Duodenal mucosa (tissue), 2 donors: ENCODE measurements at regions not wholly inside any gene's neighbourhood (a gene's known extent, or its start where the extent isn't known, plus 50 kb on each side); places are given as distances from the start of the nearest gene placed in this dataset.

Source experiments
- H3K27ac ChIP-seq: one replicate; pipeline ENCODE4 v1.7.0; 2013; ENCODE audit warnings: low read depth, low read length
- H3K27me3 ChIP-seq, 2 donors: one replicate each; pipeline ENCODE4 v1.7.0; 2013; ENCODE audit warnings: low read length in 2 of 2, control low read depth in 1 of 2; ENCODE audit not compliant: insufficient read depth in 2 of 2, control insufficient read depth in 1 of 2
- H3K36me3 ChIP-seq, 2 donors: one replicate each; pipeline ENCODE4 v1.7.0; 2013; ENCODE audit warnings: low read length in 2 of 2, control low read depth in 1 of 2; ENCODE audit not compliant: insufficient read depth in 2 of 2, control insufficient read depth in 1 of 2
- H3K4me1 ChIP-seq, 2 donors: one replicate each; pipeline ENCODE4 v1.7.0; 2013; ENCODE audit warnings: low read length in 2 of 2, control low read depth in 1 of 2; ENCODE audit not compliant: insufficient read depth in 2 of 2, control insufficient read depth in 1 of 2
- H3K4me3 ChIP-seq, 2 donors: one replicate each; pipeline ENCODE4 v1.7.0; 2013; ENCODE audit warnings: low read length in 2 of 2, low read depth in 1 of 2
- H3K9ac ChIP-seq, 2 donors: one replicate each; pipeline ENCODE4 v1.7.0; 2013; ENCODE audit warnings: low read length in 2 of 2, low read depth in 1 of 2
- H3K9me3 ChIP-seq, 2 donors: one replicate each; pipeline ENCODE4 v1.7.0; 2013; ENCODE audit warnings: low read length in 2 of 2, control low read depth in 1 of 2; ENCODE audit not compliant: control insufficient read depth in 1 of 2

DNA sequence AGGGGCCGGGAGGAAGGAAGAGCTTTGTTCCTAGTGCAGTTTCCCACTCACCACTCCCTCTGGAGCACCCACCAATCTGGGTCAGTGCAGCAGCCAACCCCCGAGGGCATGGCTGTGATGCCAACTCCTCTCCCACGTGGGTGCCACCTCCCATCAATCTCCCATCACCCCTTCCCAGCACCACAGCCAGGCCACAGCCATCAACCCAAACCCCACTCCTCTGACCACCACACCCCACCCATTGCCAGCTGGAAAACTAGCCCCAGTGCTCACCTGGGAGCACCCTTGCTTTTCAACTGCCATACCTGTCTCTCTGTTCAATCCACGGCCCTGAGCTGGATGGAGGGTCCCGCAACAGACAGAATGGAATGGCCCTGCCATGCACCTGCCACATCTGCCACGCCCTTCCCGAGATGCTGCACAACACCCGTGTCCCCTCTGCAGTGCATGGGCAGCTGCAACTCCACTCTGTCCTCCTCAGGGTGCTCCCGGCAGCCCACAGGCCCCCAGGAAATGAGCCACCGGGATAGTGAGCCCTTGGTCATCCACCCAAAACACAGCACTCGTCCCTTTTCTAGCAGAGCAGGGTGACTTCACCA, 112.4 kb upstream of the ID2 start:
- Histone ChIP-seq H3K4me3 (no peak overlapping the region), H3K36me3 (no peaks in the 10 kb centered on the region), H3K27me3 (no peaks in the 10 kb centered on the region), H3K9me3 (no peaks in the 10 kb centered on the region), H3K27ac (no peak overlapping the region), H3K4me1 (peaks cover 12 to 22% of the 10 kb centered on the region in 2 donors), H3K9ac (no peak overlapping the region)

GRCh38 chr2:8570637-8571036, 111.2 kb upstream of the ID2 start:
- Histone ChIP-seq H3K9me3 (no peaks in the 10 kb centered on the region), H3K4me3 (no peak overlapping the region), H3K9ac (no peak overlapping the region), H3K36me3 (no peaks in the 10 kb centered on the region), H3K27me3 (no peaks in the 10 kb centered on the region), H3K27ac (no peak overlapping the region), H3K4me1 (peaks cover 21 to 31% of the 10 kb centered on the region in 2 donors)

DNA sequence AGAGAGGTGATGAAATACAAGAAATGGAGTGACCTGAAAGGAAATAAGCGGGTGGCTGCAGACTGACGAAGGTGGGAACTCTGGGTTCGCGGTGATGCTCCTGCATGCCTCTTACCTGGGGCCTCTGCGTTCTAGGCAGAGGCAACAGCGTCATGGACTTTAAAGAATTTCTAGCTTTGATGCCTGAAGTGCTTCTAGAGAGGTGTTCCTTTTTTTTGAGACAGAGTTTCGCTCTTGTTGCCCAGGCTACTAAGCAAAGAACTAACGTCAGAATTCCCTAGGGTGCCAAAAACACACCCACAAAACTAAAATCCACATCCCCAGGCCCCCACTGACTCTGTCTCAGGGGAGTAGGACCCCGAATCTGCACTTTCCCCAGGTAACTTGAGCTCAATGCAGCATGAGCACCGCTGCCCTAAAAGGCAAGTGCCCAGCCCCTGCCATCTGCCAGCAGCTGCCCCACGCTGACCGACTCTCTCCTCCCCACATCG, 110.5 kb upstream of the ID2 start:
- peaks cover 28 to 38% of the 10 kb centered on the region in 2 donors for H3K4me1 ChIP-seq
- H3K4me3 ChIP-seq: no peak overlapping the region
- no peak overlapping the region for H3K9ac ChIP-seq
- H3K9me3 ChIP-seq: no peaks in the 10 kb centered on the region
- no peaks in the 10 kb centered on the region for H3K27me3 ChIP-seq
- peaks cover 0 to 3% of the 10 kb centered on the region in 2 donors for H3K36me3 ChIP-seq
- no peak overlapping the region for H3K27ac ChIP-seq

GRCh38 chr2:8571792-8572499, 109.9 kb upstream of the ID2 start:
- Histone ChIP-seq H3K27ac (no peak overlapping the region), H3K4me1 (peaks cover 32 to 39% of the 10 kb centered on the region in 2 donors), H3K36me3 (peaks cover 0 to 3% of the 10 kb centered on the region in 2 donors), H3K9me3 (no peaks in the 10 kb centered on the region), H3K9ac (no peak overlapping the region), H3K4me3 (no peak overlapping the region), H3K27me3 (no peaks in the 10 kb centered on the region)

- Histone ChIP-seq H3K27ac (no peak overlapping the region), H3K9ac (no peak overlapping the region), H3K27me3 (no peaks in the 10 kb centered on the region), H3K4me3 (no peak overlapping the region), H3K4me1 (peaks cover 32 to 39% of the 10 kb centered on the region in 2 donors), H3K36me3 (peaks cover 0 to 3% of the 10 kb centered on the region in 2 donors), H3K9me3 (no peaks in the 10 kb centered on the region)
Observed at GRCh38 chr2:8572712-8573233, 109.1 kb upstream of the ID2 start.

DNA sequence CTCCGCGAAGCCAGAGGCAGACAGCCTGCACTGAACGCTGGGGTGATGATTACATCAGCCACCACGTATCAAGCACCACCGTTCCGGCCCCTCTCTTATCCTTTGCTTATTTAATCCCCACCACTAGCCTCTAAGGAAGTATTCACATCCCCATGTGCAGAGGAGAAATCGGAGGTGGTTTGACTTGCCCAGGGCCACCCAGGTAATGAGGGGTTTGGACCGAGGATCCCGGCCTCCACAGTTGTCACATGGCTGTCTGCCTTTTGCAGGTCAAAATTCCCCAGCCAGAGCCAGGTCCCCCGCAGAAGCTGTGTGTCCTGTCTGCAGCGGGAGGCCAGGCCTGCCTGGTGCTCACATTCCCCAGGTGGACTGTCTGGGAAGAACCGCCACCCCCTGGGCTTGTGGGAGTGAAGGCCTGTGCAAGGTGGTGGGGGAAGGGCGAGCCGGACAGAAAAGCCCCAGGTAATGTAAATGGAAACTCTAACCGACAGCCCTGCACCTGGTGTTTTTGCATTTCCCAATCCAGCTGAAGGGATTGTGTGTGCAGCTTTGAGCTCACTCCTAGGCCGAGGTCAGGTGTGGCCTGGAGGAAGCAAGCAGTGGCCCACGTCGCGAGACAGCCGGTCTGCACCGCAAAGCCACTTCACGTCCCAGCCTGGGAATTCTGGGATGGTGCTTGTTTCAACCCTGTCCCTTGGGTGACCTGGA, 108.5 kb upstream of the ID2 start:
- no peaks in the 10 kb centered on the region for H3K27me3 ChIP-seq
- H3K9me3 ChIP-seq: no peaks in the 10 kb centered on the region
- H3K4me1 ChIP-seq: peaks cover 32 to 39% of the 10 kb centered on the region in 2 donors
- H3K9ac ChIP-seq: peak overlapping the region in 1 of 2 donors; percentile 20
- H3K27ac ChIP-seq: peak overlapping the region; percentile 54
- H3K4me3 ChIP-seq: no peak overlapping the region
- H3K36me3 ChIP-seq: peaks cover 0 to 3% of the 10 kb centered on the region in 2 donors

DNA sequence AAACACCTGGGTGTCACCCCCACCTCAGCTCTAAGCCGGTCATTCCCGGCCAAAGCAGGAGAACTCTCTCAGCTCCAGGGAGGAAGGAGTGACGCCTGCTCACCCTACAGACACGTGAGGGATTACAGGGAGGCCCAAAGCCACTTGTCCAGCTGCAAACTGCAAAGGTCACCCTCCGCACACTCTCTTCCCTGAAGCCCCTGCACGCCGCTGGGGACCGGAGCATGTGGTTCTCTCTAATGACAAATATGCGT, 108.0 kb upstream of the ID2 start:
- Histone ChIP-seq H3K36me3 (peaks cover 0 to 3% of the 10 kb centered on the region in 2 donors), H3K9ac (peak overlapping the region in 1 of 2 donors; percentile 20), H3K4me1 (peaks cover 32 to 39% of the 10 kb centered on the region in 2 donors), H3K27ac (peak overlapping the region; percentile 54), H3K9me3 (no peaks in the 10 kb centered on the region), H3K27me3 (no peaks in the 10 kb centered on the region), H3K4me3 (no peak overlapping the region)

DNA sequence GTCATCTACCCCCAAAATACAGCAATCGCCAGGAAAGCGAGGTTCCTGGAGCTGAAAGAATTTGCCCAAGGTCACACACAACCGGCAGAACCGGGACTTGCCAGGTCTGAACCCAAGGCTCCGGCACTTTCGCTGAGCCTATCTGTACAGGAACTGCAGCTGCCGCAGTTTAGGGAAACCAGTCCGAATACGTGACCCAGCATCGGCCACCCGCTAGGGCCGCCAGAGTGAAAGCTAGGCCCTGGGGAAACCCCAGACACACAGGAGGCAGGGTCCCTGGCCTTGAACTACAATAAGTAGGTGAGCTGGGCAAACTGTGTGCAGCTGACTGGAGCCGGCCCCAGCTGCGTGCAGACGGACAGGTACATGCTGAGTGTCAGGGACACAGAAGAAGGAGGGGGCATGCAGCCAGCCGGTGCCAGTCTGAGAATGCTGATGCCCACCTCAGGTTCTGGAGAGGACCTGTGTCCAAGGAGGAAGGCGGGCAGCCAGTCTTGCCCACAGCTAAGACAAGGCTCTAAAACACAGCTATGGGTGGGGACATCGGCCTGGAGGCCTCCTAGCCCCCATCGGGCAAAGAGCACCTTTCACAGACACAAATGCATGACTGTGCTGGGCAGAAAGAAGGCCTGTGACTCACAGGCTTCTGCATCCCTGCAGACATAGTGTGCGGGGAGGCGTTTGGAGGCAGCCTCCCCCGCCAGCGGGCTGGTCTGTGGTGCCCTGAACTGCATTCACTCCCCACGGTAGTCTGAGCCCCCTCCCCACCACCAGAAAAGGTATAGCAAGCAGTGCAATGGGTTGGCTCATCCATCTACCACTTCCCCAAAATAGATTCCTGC, 107.4 kb upstream of the ID2 start:
- Histone ChIP-seq H3K4me3 (peak overlapping the region in 1 of 2 donors; percentile 12), H3K36me3 (peaks cover 0 to 3% of the 10 kb centered on the region in 2 donors), H3K9ac (peak overlapping the region in 1 of 2 donors; percentile 20), H3K27me3 (no peaks in the 10 kb centered on the region), H3K4me1 (peaks cover 32 to 39% of the 10 kb centered on the region in 2 donors), H3K27ac (peak overlapping the region; percentile 47), H3K9me3 (no peaks in the 10 kb centered on the region)

- Histone ChIP-seq H3K4me1 (peaks cover 32 to 39% of the 10 kb centered on the region in 2 donors), H3K9me3 (no peaks in the 10 kb centered on the region), H3K27ac (no peak overlapping the region), H3K9ac (no peak overlapping the region), H3K4me3 (peak overlapping the region in 1 of 2 donors; percentile 12), H3K27me3 (no peaks in the 10 kb centered on the region), H3K36me3 (peaks cover 0 to 3% of the 10 kb centered on the region in 2 donors)
Observed at GRCh38 chr2:8575038-8575833, 106.6 kb upstream of the ID2 start.
